Gastroesophageal sphincter (tissue), 4 donors: ENCODE measurements at regions not wholly inside any gene's neighbourhood (a gene's known extent, or its start where the extent isn't known, plus 50 kb on each side); places are given as distances from the start of the nearest gene placed in this dataset.

Experiments
- ATAC-seq: fragments of 150-250 bp; one replicate; pipeline ENCODE4 v1.9.1; 2016; ENCODE audit warnings: mild to moderate bottlenecking, moderate library complexity
- H3K27ac ChIP-seq, 4 donors: fragments of 200-600 bp; sonication (generic) in 3 of 4; 1 replicate in 3 of 4; 2 replicates in 1 of 4; pipeline ENCODE4 v1.5.1; 2016 to 2019
- H3K27me3 ChIP-seq: fragments of 200-600 bp; sonication (generic); one replicate; pipeline ENCODE4 v1.5.1; 2019
- H3K36me3 ChIP-seq, 2 donors: fragments of 200-600 bp; sonication (generic); one replicate each; pipeline ENCODE4 v1.5.1; 2019; ENCODE audit warnings: control low read depth in 1 of 2
- H3K4me1 ChIP-seq, 3 donors: fragments of 200-600 bp; sonication (generic); 1 replicate in 2 of 3; 2 replicates in 1 of 3; pipeline ENCODE4 v1.5.1; 2016 to 2019; ENCODE audit warnings: control low read depth in 2 of 3
- H3K4me3 ChIP-seq, 2 donors: fragments of 200-600 bp; sonication (generic); one replicate each; pipeline ENCODE4 v1.5.1; 2019; ENCODE audit warnings: mild to moderate bottlenecking in 1 of 2, moderate library complexity in 1 of 2
- H3K9me3 ChIP-seq, 3 donors: fragments of 200-600 bp; sonication (generic); one replicate each; pipeline ENCODE4 v1.5.1; 2017 to 2019; ENCODE audit warnings: control low read depth in 2 of 3
- CTCF ChIP-seq, 4 experiments: fragments of 200-600 bp in 2 of 4; fragments of 450-650 bp in 2 of 4; sonication (generic) in 1 of 4; IDR thresholded peaks; one replicate each; pipeline ENCODE4 v1.5.1; 2017 to 2019; ENCODE audit warnings: antibody characterized with exemption in 4 of 4, mild to moderate bottlenecking in 2 of 4, moderate library complexity in 2 of 4
- EP300 ChIP-seq: sonication (generic); formaldehyde crosslinking; IDR thresholded peaks from one replicate; pipeline ENCODE4 v1.6.1; 2017; ENCODE audit warnings: antibody characterized with exemption, mild to moderate bottlenecking
- POLR2A ChIP-seq, 2 donors: fragments of 450-650 bp; IDR thresholded peaks; one replicate each; pipeline ENCODE4 v1.6.1; 2017; ENCODE audit warnings: antibody characterized with exemption in 2 of 2, mild to moderate bottlenecking in 2 of 2, moderate library complexity in 1 of 2
- POLR2AphosphoS5 ChIP-seq: sonication (generic); formaldehyde crosslinking; IDR thresholded peaks from one replicate; pipeline ENCODE4 v1.6.1; 2017; ENCODE audit warnings: antibody characterized with exemption
- WGBS, 2 donors: methylation state at CpG; one replicate each; pipeline ENCODE4 v1.1.5; 2018; ENCODE audit warnings: low coverage in 1 of 2; 5-methylcytosine and 5-hydroxymethylcytosine counted together

- ATAC-seq = no peak
- TF ChIP-seq POLR2AphosphoS5 (no peak), EP300 (no peak), POLR2A (IDR thresholded peaks at IDR 0.05) (no peak), CTCF (IDR thresholded peaks at IDR 0.05) (no peak)
- WGBS, 2 donors = 69 to 72% methylated on average over 5 to 6 of the region's 7 CpGs
- Histone ChIP-seq H3K9me3 (no peaks in the 10 kb centered on the region), H3K27me3 (no peaks in the 10 kb centered on the region), H3K27ac (no peak overlapping the region), H3K36me3 (no peaks in the 10 kb centered on the region), H3K4me1 (no peaks in the 10 kb centered on the region), H3K4me3 (no peak overlapping the region)
Observed at GRCh38 chr16:9578459-9578858, 487.0 kb downstream of the HAPSTR1 start.

GRCh38 chr16:9580025-9580424 is 488.6 kb downstream of the HAPSTR1 start:
- H3K4me1 ChIP-seq = no peaks in the 10 kb centered on the region
- H3K4me3 ChIP-seq = no peak overlapping the region
- H3K36me3 ChIP-seq = no peaks in the 10 kb centered on the region
- WGBS, 2 donors = 63 to 73% methylated on average over 2 of the region's 2 CpGs
- TF ChIP-seq POLR2A (IDR thresholded peaks at IDR 0.05) (no peak), CTCF (IDR thresholded peaks at IDR 0.05) (no peak), POLR2AphosphoS5 (no peak), EP300 (no peak)
- ATAC-seq = no peak
- no peaks in the 10 kb centered on the region for H3K27me3 ChIP-seq
- no peak overlapping the region for H3K27ac ChIP-seq
- no peaks in the 10 kb centered on the region for H3K9me3 ChIP-seq

GRCh38 chr16:9593440-9593839 is 502.0 kb downstream of the HAPSTR1 start:
- 17 to 30% methylated on average over 1 of the region's 1 CpG for WGBS, 2 donors
- no peaks in the 10 kb centered on the region for H3K4me1 ChIP-seq

GRCh38 chr16:9594047-9594446 is 502.6 kb downstream of the HAPSTR1 start:
- peaks cover 12% of the 10 kb centered on the region for H3K27me3 ChIP-seq
- no peak for TF ChIP-seq POLR2A (IDR thresholded peaks at IDR 0.05)
- no peak for TF ChIP-seq EP300
- no peak for TF ChIP-seq POLR2AphosphoS5
- no peak for TF ChIP-seq CTCF (IDR thresholded peaks at IDR 0.05)
- no peaks in the 10 kb centered on the region for H3K36me3 ChIP-seq
- no peaks in the 10 kb centered on the region for H3K4me1 ChIP-seq
- no peak overlapping the region for H3K27ac ChIP-seq
- no peak overlapping the region for H3K4me3 ChIP-seq
- WGBS, 2 donors = 82 to 90% methylated on average over 2 of the region's 2 CpGs
- no peak for ATAC-seq
- H3K9me3 ChIP-seq = no peaks in the 10 kb centered on the region

More at GRCh38 chr16:9593440-9593839, 502.0 kb downstream of the HAPSTR1 start:
- H3K4me3 ChIP-seq = no peak overlapping the region
- H3K9me3 ChIP-seq = no peaks in the 10 kb centered on the region
- H3K27ac ChIP-seq = no peak overlapping the region
- TF ChIP-seq POLR2A (IDR thresholded peaks at IDR 0.05) = no peak
- TF ChIP-seq CTCF (IDR thresholded peaks at IDR 0.05) = no peak
- peaks cover 12% of the 10 kb centered on the region for H3K27me3 ChIP-seq
- H3K36me3 ChIP-seq = no peaks in the 10 kb centered on the region
- ATAC-seq = no peak

GRCh38 chr16:9594946-9595345 is 503.5 kb downstream of the HAPSTR1 start:
- ATAC-seq = no peak
- TF ChIP-seq POLR2A (IDR thresholded peaks at IDR 0.05) (no peak), POLR2AphosphoS5 (no peak), CTCF (IDR thresholded peaks at IDR 0.05) (no peak), EP300 (no peak)
- Histone ChIP-seq H3K27me3 (peaks cover 12% of the 10 kb centered on the region), H3K9me3 (no peaks in the 10 kb centered on the region), H3K4me1 (no peaks in the 10 kb centered on the region), H3K27ac (no peak overlapping the region), H3K36me3 (no peaks in the 10 kb centered on the region), H3K4me3 (no peak overlapping the region)
- WGBS, 2 donors = 51 to 79% methylated on average over 2 of the region's 2 CpGs
